ENCODE measurements at regions not wholly inside any gene's neighbourhood (a gene's known extent, or its start where the extent isn't known, plus 50 kb on each side); places are given as distances from the start of the nearest gene placed in this dataset.
"Not testable (repeated sequence)": the region's sequence is repeated elsewhere in the genome, so short reads cannot be mapped to it uniquely, and the experiment has no call there.

- no peak for DNase-seq (ENCODE audit: low read depth in 2 of 2)
Observed at GRCh38 chr1:232316864-232317263, 313.1 kb downstream of the SIPA1L2 start.

GRCh38 chr1:232313876-232314275 lies 316.1 kb downstream of the SIPA1L2 start:
- not testable (repeated sequence) for DNase-seq (ENCODE audit: low read depth in 2 of 2)

- no peak for DNase-seq (ENCODE audit: low read depth in 2 of 2)
Observed at GRCh38 chr1:232310541-232310940, 319.4 kb downstream of the SIPA1L2 start.

- DNase-seq (ENCODE audit: low read depth in 2 of 2), result no peak
Observed at GRCh38 chr1:232308616-232309015, 321.3 kb downstream of the SIPA1L2 start.

- DNase-seq (ENCODE audit: low read depth in 2 of 2), result no peak
Observed at GRCh38 chr1:232307296-232308017, 322.5 kb downstream of the SIPA1L2 start.

GRCh38 chr1:232306269-232306961 lies 323.5 kb downstream of the SIPA1L2 start:
- no peak for DNase-seq (ENCODE audit: low read depth in 2 of 2)

GRCh38 chr1:232305050-232305449 lies 324.9 kb downstream of the SIPA1L2 start:
- no peak for DNase-seq (ENCODE audit: low read depth in 2 of 2)

GRCh38 chr1:232303222-232303620 lies 326.7 kb downstream of the SIPA1L2 start:
- DNase-seq (ENCODE audit: low read depth in 2 of 2), result no peak

- no peak for DNase-seq (ENCODE audit: low read depth in 2 of 2)
Observed at GRCh38 chr1:232302376-232303221, 327.3 kb downstream of the SIPA1L2 start.

GRCh38 chr1:232301246-232301645 lies 328.7 kb downstream of the SIPA1L2 start:
- no peak for DNase-seq (ENCODE audit: low read depth in 2 of 2)

- no peak for DNase-seq (ENCODE audit: low read depth in 2 of 2)
Observed at GRCh38 chr1:232300466-232300865, 329.5 kb downstream of the SIPA1L2 start.

- no peak for DNase-seq (ENCODE audit: low read depth in 2 of 2)
Observed at GRCh38 chr1:232296461-232296860, 333.5 kb downstream of the SIPA1L2 start.

- DNase-seq (ENCODE audit: low read depth in 2 of 2), result no peak
Observed at GRCh38 chr1:232293361-232293760, 336.6 kb downstream of the SIPA1L2 start.

GRCh38 chr1:232292818-232293217 lies 337.1 kb downstream of the SIPA1L2 start:
- no peak for DNase-seq (ENCODE audit: low read depth in 2 of 2)

GRCh38 chr1:232292239-232292638 lies 337.7 kb downstream of the SIPA1L2 start:
- DNase-seq (ENCODE audit: low read depth in 2 of 2), result no peak

- no peak for DNase-seq (ENCODE audit: low read depth in 2 of 2)
Observed at GRCh38 chr1:232291681-232292080, 338.3 kb downstream of the SIPA1L2 start.

- DNase-seq (ENCODE audit: low read depth in 2 of 2), result no peak
Observed at GRCh38 chr1:232291261-232291660, 338.7 kb downstream of the SIPA1L2 start.

- no peak for DNase-seq (ENCODE audit: low read depth in 2 of 2)
Observed at GRCh38 chr1:232290570-232290969, 339.4 kb downstream of the SIPA1L2 start.

- DNase-seq (ENCODE audit: low read depth in 2 of 2), result no peak
Observed at GRCh38 chr1:232287676-232288569, 342.0 kb downstream of the SIPA1L2 start.

GRCh38 chr1:232285138-232285537 lies 344.8 kb downstream of the SIPA1L2 start:
- DNase-seq (ENCODE audit: low read depth in 2 of 2), result no peak

- DNase-seq (ENCODE audit: low read depth in 2 of 2), result no peak
Observed at GRCh38 chr1:232283864-232284263, 346.1 kb downstream of the SIPA1L2 start.
